ENCODE measurements at regions not wholly inside any gene's neighbourhood (a gene's known extent, or its start where the extent isn't known, plus 50 kb on each side); places are given as distances from the start of the nearest gene placed in this dataset.

- H3K4me2 ChIP-seq (ENCODE audit: low read depth, low read length, poor library complexity, severe bottlenecking) = no peak overlapping the region
- H3K27me3 ChIP-seq (ENCODE audit: low read length) = no peaks in the 10 kb centered on the region
- H3K36me3 ChIP-seq (ENCODE audit: low read length) = no peaks in the 10 kb centered on the region
- TF ChIP-seq CTCF (IDR thresholded peaks at IDR 0.05; ENCODE audit: insufficient read depth, low read length, poor library complexity, severe bottlenecking) = no peak
- no peak for TF ChIP-seq EZH2phosphoT487 (conservative IDR thresholded peaks at IDR 0.05; ENCODE audit: low read length)
- H2AFZ ChIP-seq (ENCODE audit: low read depth, low read length, severe bottlenecking) = no peak overlapping the region
- H4K20me1 ChIP-seq (ENCODE audit: low read depth, low read length) = no peaks in the 10 kb centered on the region
- no peak overlapping the region for H3K27ac ChIP-seq (ENCODE audit: low read depth, low read length)
- no peaks in the 10 kb centered on the region; the same call in 1 of the 2 replicates for H3K9me3 ChIP-seq (ENCODE audit: insufficient read depth, low read length)
- H3K4me3 ChIP-seq (ENCODE audit: insufficient read depth, low read length, poor library complexity, severe bottlenecking) = no peak overlapping the region
- no peaks in the 10 kb centered on the region for H3F3A ChIP-seq (ENCODE audit: insufficient read depth)
- H3K79me2 ChIP-seq (ENCODE audit: insufficient read depth, low read length) = no peaks in the 10 kb centered on the region
- H3K9ac ChIP-seq (ENCODE audit: low read length) = no peak overlapping the region
- no peaks in the 10 kb centered on the region for H3K9me2 ChIP-seq (replicated peaks; ENCODE audit: insufficient read depth, low read length)
These were observed 450.1 kb upstream of the LRATD1 start for GRCh38 chr2:14182227-14182946.

GRCh38 chr2:14185906-14186305 lies 446.6 kb upstream of the LRATD1 start:
- Histone ChIP-seq H3K9me2 (replicated peaks; ENCODE audit: insufficient read depth, low read length) (no peaks in the 10 kb centered on the region), H3K4me2 (ENCODE audit: low read depth, low read length, poor library complexity, severe bottlenecking) (no peak overlapping the region), H3K36me3 (ENCODE audit: low read length) (no peaks in the 10 kb centered on the region), H3K27me3 (ENCODE audit: low read length) (no peaks in the 10 kb centered on the region), H3K9me3 (ENCODE audit: insufficient read depth, low read length) (no peaks in the 10 kb centered on the region; the same call in 1 of the 2 replicates), H2AFZ (ENCODE audit: low read depth, low read length, severe bottlenecking) (no peak overlapping the region), H3K27ac (ENCODE audit: low read depth, low read length) (no peak overlapping the region), H4K20me1 (ENCODE audit: low read depth, low read length) (no peaks in the 10 kb centered on the region), H3K79me2 (ENCODE audit: insufficient read depth, low read length) (no peaks in the 10 kb centered on the region), H3F3A (ENCODE audit: insufficient read depth) (no peaks in the 10 kb centered on the region), H3K4me3 (ENCODE audit: insufficient read depth, low read length, poor library complexity, severe bottlenecking) (no peak overlapping the region), H3K9ac (ENCODE audit: low read length) (no peak overlapping the region)
- no peak for TF ChIP-seq CTCF (IDR thresholded peaks at IDR 0.05; ENCODE audit: insufficient read depth, low read length, poor library complexity, severe bottlenecking)
- TF ChIP-seq EZH2phosphoT487 (conservative IDR thresholded peaks at IDR 0.05; ENCODE audit: low read length) = no peak

GRCh38 chr2:14188446-14188845 lies 444.1 kb upstream of the LRATD1 start:
- no peak overlapping the region for H3K4me3 ChIP-seq (ENCODE audit: insufficient read depth, low read length, poor library complexity, severe bottlenecking)
- no peak overlapping the region for H2AFZ ChIP-seq (ENCODE audit: low read depth, low read length, severe bottlenecking)
- no peak overlapping the region for H3K4me2 ChIP-seq (ENCODE audit: low read depth, low read length, poor library complexity, severe bottlenecking)
- no peak overlapping the region for H3K27ac ChIP-seq (ENCODE audit: low read depth, low read length)
- no peaks in the 10 kb centered on the region for H3K9me2 ChIP-seq (replicated peaks; ENCODE audit: insufficient read depth, low read length)
- TF ChIP-seq CTCF (IDR thresholded peaks at IDR 0.05; ENCODE audit: insufficient read depth, low read length, poor library complexity, severe bottlenecking) (no peak), EZH2phosphoT487 (conservative IDR thresholded peaks at IDR 0.05; ENCODE audit: low read length) (no peak)
- no peaks in the 10 kb centered on the region for H3K79me2 ChIP-seq (ENCODE audit: insufficient read depth, low read length)
- H3K27me3 ChIP-seq (ENCODE audit: low read length) = no peaks in the 10 kb centered on the region
- no peaks in the 10 kb centered on the region for H4K20me1 ChIP-seq (ENCODE audit: low read depth, low read length)
- H3F3A ChIP-seq (ENCODE audit: insufficient read depth) = no peaks in the 10 kb centered on the region
- H3K9ac ChIP-seq (ENCODE audit: low read length) = no peak overlapping the region
- no peaks in the 10 kb centered on the region for H3K36me3 ChIP-seq (ENCODE audit: low read length)
- H3K9me3 ChIP-seq (ENCODE audit: insufficient read depth, low read length) = no peaks in the 10 kb centered on the region; the same call in 1 of the 2 replicates
